ENCODE measurements at regions not wholly inside any gene's neighbourhood (a gene's known extent, or its start where the extent isn't known, plus 50 kb on each side); places are given as distances from the start of the nearest gene placed in this dataset.
"Not testable (repeated sequence)": the region's sequence is repeated elsewhere in the genome, so short reads cannot be mapped to it uniquely, and the experiment has no call there.

GRCh38 chr5:87732875-87733768 lies 320.4 kb upstream of the CCNH start:
- DNase-seq: no peak

- DNase-seq: no peak
Measured at GRCh38 chr5:87729781-87730180, 317.1 kb upstream of the CCNH start.

- DNase-seq: no peak
Measured at GRCh38 chr5:87722286-87722685, 309.6 kb upstream of the CCNH start.

- not testable (repeated sequence) for DNase-seq
Measured at GRCh38 chr5:87718224-87718925, 305.6 kb upstream of the CCNH start.

- DNase-seq: no peak
Measured at GRCh38 chr5:87717761-87718160, 305.0 kb upstream of the CCNH start.

GRCh38 chr5:87705876-87706275 lies 293.1 kb upstream of the CCNH start:
- no peak for DNase-seq

GRCh38 chr5:87686975-87687374 lies 274.2 kb upstream of the CCNH start:
- no peak for DNase-seq

- no peak for DNase-seq
Measured at GRCh38 chr5:87686018-87686417, 273.3 kb upstream of the CCNH start.

- DNase-seq: no peak
Measured at GRCh38 chr5:87674235-87674634, 261.5 kb upstream of the CCNH start.

GRCh38 chr5:87671146-87671545 lies 258.4 kb upstream of the CCNH start:
- DNase-seq: no peak

- no peak for DNase-seq
Measured at GRCh38 chr5:87665166-87665565, 252.4 kb upstream of the CCNH start.

GRCh38 chr5:87661784-87662566 lies 249.2 kb upstream of the CCNH start:
- no peak for DNase-seq

GRCh38 chr5:87653242-87653641 lies 240.5 kb upstream of the CCNH start:
- DNase-seq: no peak

GRCh38 chr5:87650284-87650683 lies 237.6 kb upstream of the CCNH start:
- DNase-seq: no peak

GRCh38 chr5:87649455-87649854 lies 236.7 kb upstream of the CCNH start:
- DNase-seq: no peak

GRCh38 chr5:87645224-87645623 lies 232.5 kb upstream of the CCNH start:
- no peak for DNase-seq

- no peak for DNase-seq
Measured at GRCh38 chr5:87640902-87641301, 228.2 kb upstream of the CCNH start.

- DNase-seq: no peak
Measured at GRCh38 chr5:87627363-87627762, 214.6 kb upstream of the CCNH start.

- DNase-seq: no peak
Measured at GRCh38 chr5:87608385-87608784, 195.7 kb upstream of the CCNH start.

GRCh38 chr5:87605663-87606062 lies 192.9 kb upstream of the CCNH start:
- DNase-seq: no peak

- no peak for DNase-seq
Measured at GRCh38 chr5:87599778-87600177, 187.0 kb upstream of the CCNH start.

- no peak for DNase-seq
Measured at GRCh38 chr5:87598460-87598859, 185.7 kb upstream of the CCNH start.

GRCh38 chr5:87594566-87594965 lies 181.8 kb upstream of the CCNH start:
- DNase-seq: no peak

GRCh38 chr5:87589587-87589986 lies 176.9 kb upstream of the CCNH start:
- no peak for DNase-seq

Data from NCI-H2081 treated with DMSO at 0.1 percent for 48 hours (cell line).